Osteocyte (in vitro differentiated cells): ENCODE measurements at regions not wholly inside any gene's neighbourhood (a gene's known extent, or its start where the extent isn't known, plus 50 kb on each side); places are given as distances from the start of the nearest gene placed in this dataset.

ENCODE experiments used
- DNase-seq: peaks from one replicate; pipeline ENCODE4 v3.0.0; 2021; ENCODE audit warnings: mixed read lengths; ENCODE audit not compliant: unreplicated experiment; ENCODE audit errors: extremely low spot score
- H3K27ac Mint-ChIP-seq: one replicate; pipeline ENCODE4 v1.8.0; 2021; ENCODE audit warnings: mild to moderate bottlenecking, mixed read lengths; ENCODE audit not compliant: unreplicated experiment
- H3K27me3 Mint-ChIP-seq: one replicate; pipeline ENCODE4 v1.8.0; 2021; ENCODE audit warnings: mixed read lengths; ENCODE audit not compliant: unreplicated experiment
- H3K36me3 Mint-ChIP-seq: one replicate; pipeline ENCODE4 v1.8.0; 2021; ENCODE audit warnings: mixed read lengths; ENCODE audit not compliant: unreplicated experiment
- H3K4me1 Mint-ChIP-seq: one replicate; pipeline ENCODE4 v1.8.0; 2021; ENCODE audit warnings: mixed read lengths; ENCODE audit not compliant: unreplicated experiment
- H3K4me3 Mint-ChIP-seq: one replicate; pipeline ENCODE4 v1.8.0; 2021; ENCODE audit warnings: mild to moderate bottlenecking, moderate library complexity, mixed read lengths; ENCODE audit not compliant: unreplicated experiment
- H3K9me3 Mint-ChIP-seq: one replicate; pipeline ENCODE4 v1.8.0; 2021; ENCODE audit warnings: mixed read lengths; ENCODE audit not compliant: unreplicated experiment
- TF ChIP-seq, protein P1 (sequence below): fragments of 200-600 bp; sonication (generic); IDR thresholded peaks from 2 replicates; pipeline ENCODE4 v1.5.0; 2021; ENCODE audit warnings: antibody characterized with exemption, mild to moderate bottlenecking, moderate library complexity

DNA sequence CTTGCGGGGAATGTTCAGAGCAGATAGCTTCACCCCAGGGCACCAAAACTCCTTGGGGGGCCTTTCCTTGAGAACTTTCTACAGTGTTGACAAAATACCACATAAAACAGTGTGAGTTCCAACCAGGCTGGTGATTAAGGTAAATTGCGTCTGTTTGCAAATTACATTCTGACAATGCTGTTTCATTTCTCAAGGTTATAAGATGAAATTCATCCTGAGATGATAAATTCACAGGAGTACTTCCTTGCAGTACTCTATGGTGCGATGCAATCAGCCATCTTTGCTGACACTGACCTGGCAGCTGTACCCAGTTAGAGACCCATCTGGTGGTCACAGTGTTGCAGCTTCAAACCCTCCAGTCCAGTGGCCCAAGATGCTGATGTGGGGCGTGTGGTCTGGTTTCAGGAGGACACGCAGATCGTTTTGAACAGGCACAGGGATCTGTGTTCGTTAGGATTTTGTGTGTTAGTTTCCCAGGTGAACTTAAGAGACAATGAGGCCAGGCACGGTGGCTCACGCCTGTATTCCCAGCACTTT, 99.5 kb upstream of the SLC66A3 start:
- Mint-ChIP-seq H3K4me1 (no peaks in the 10 kb centered on the region), H3K4me3 (no peak overlapping the region), H3K9me3 (peaks cover 4% of the 10 kb centered on the region), H3K27ac (no peak overlapping the region), H3K36me3 (peaks cover 3% of the 10 kb centered on the region), H3K27me3 (peaks cover 40% of the 10 kb centered on the region)
- DNase-seq = peak; percentile 38
- TF ChIP-seq, protein P1, sequence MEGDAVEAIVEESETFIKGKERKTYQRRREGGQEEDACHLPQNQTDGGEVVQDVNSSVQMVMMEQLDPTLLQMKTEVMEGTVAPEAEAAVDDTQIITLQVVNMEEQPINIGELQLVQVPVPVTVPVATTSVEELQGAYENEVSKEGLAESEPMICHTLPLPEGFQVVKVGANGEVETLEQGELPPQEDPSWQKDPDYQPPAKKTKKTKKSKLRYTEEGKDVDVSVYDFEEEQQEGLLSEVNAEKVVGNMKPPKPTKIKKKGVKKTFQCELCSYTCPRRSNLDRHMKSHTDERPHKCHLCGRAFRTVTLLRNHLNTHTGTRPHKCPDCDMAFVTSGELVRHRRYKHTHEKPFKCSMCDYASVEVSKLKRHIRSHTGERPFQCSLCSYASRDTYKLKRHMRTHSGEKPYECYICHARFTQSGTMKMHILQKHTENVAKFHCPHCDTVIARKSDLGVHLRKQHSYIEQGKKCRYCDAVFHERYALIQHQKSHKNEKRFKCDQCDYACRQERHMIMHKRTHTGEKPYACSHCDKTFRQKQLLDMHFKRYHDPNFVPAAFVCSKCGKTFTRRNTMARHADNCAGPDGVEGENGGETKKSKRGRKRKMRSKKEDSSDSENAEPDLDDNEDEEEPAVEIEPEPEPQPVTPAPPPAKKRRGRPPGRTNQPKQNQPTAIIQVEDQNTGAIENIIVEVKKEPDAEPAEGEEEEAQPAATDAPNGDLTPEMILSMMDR = no peak

DNA sequence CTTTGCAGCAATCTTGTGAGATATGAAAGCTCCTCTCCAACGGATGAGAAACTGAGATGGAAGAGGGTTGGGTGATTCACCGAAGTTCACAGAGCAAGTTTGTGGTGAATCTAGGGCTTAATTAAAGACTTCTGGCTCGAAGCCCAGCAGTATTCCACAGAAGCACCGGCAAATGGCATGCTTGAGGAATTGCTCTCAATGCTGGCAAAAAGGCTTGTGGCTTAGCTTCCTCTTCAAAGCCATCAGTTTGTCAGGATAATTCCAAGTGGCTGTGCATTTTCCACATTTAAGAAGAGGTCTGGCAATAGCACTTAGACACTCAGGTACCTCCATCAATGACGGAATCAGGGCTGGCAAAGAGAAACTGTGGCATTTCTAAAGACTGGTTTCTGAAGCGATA, 98.7 kb upstream of the SLC66A3 start:
- Mint-ChIP-seq H3K36me3 (peaks cover 3% of the 10 kb centered on the region), H3K4me3 (no peak overlapping the region), H3K4me1 (no peaks in the 10 kb centered on the region), H3K9me3 (peaks cover 9% of the 10 kb centered on the region), H3K27me3 (peaks cover 45% of the 10 kb centered on the region), H3K27ac (no peak overlapping the region)
- peak; percentile 36 for DNase-seq
- TF ChIP-seq, protein P1 = no peak

DNA sequence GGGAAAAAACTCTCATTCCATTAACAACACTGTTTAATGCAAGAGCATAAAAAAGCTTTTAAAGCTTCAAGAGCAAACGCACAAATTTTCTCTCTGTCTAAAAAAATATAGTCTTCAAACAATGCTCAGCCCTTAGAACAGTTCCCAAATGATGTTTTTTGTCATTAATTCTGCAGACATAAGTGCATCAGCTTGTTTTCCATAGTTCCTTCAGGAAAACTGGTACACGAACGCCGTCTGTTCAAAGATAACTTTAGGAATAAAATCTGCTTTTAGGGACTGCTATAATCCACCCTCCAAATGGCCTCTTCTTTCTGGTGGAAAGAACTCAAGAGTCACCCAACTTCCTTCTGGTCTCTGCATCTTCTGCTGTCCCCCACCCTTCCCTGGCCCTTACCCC, 98.2 kb upstream of the SLC66A3 start:
- TF ChIP-seq, protein P1 = no peak
- H3K27ac Mint-ChIP-seq = no peak overlapping the region
- peaks cover 46% of the 10 kb centered on the region for H3K27me3 Mint-ChIP-seq

DNA sequence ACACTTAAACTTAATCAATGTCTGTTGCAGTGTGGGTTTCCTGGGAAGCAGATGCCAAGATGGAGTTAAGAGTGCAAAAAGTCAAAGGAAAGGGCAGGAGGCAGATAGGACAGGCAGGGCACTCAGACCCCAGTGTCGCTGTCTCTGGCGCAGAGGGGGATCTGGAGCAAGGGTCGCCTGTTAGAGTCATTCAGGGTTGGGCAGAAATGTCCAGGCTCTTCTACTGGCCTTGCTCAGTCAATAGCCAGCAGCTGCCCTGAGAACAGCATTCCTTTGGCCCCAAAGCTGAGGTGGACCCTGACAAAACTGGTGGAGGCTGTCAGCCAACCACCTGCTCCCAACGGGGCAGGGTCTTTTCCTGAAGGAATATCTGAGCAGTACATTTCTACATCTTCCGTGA, 97.1 kb upstream of the SLC66A3 start:
- Mint-ChIP-seq H3K9me3 (peaks cover 9% of the 10 kb centered on the region), H3K27me3 (peaks cover 54% of the 10 kb centered on the region), H3K36me3 (peaks cover 3% of the 10 kb centered on the region), H3K4me1 (no peaks in the 10 kb centered on the region), H3K27ac (no peak overlapping the region), H3K4me3 (no peak overlapping the region)
- TF ChIP-seq, protein P1 = no peak
- peak; percentile 59 for DNase-seq

More for the DNA sequence above, 98.2 kb upstream of the SLC66A3 start:
- no peaks in the 10 kb centered on the region for H3K4me1 Mint-ChIP-seq
- H3K4me3 Mint-ChIP-seq = no peak overlapping the region
- DNase-seq = no peak
- H3K36me3 Mint-ChIP-seq = peaks cover 3% of the 10 kb centered on the region
- peaks cover 9% of the 10 kb centered on the region for H3K9me3 Mint-ChIP-seq

DNA sequence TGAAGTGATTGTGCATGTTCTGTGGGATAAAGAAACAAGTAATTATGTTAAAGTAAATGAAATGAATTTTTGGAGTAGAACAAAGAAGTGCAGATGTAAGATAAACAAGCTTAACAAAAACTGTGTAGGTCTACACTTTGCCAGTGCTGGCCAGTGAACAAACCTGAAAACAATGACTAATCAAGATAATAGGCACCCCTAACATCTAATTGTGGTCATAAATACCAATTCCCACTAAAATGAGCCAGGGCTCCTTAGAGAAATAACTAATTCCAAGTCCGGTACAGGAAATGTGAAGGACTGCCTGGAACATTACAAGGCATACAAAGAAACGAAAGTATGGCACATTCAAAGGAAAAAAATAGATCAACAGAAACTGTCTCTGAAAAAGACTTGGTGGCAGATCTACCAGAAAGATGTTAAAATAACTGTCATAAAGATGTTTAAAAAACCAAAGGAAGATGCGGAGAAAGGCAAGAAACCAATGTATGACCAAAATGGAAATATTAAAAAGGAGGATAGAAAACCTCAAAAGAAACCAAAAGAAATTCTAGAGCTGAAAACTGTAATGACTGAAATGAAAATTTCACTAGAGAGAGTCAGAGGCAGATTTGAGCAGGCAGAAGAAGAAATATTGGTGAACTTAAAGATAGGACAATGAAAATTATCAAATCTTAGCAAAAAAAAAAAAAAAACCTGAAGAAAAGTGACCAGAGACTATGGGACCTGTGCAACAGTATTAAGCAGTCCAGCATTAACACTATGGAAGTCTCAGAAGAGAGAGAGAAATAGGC, 94.7 kb upstream of the SLC66A3 start:
- Mint-ChIP-seq H3K4me1 (no peaks in the 10 kb centered on the region), H3K4me3 (no peak overlapping the region), H3K9me3 (peaks cover 9% of the 10 kb centered on the region), H3K27me3 (peaks cover 72% of the 10 kb centered on the region), H3K27ac (no peak overlapping the region), H3K36me3 (peaks cover 3% of the 10 kb centered on the region)
- TF ChIP-seq, protein P1 = no peak
- DNase-seq = no peak
